Testis (tissue), 2 donors: ENCODE measurements at regions not wholly inside any gene's neighbourhood (a gene's known extent, or its start where the extent isn't known, plus 50 kb on each side); places are given as distances from the start of the nearest gene placed in this dataset.

Source experiments
- DNase-seq: peaks from one replicate; pipeline ENCODE4 v3.0.0-alpha.2; 2019
- H3K27ac ChIP-seq, 2 donors: fragments of 200-600 bp; sonication (generic); one replicate each; pipeline ENCODE4 v1.5.1; 2019
- H3K27me3 ChIP-seq: fragments of 200-600 bp; sonication (generic); one replicate; pipeline ENCODE4 v1.5.1; 2019
- H3K36me3 ChIP-seq: fragments of 200-600 bp; sonication (generic); one replicate; pipeline ENCODE4 v1.5.1; 2017; ENCODE audit warnings: low read depth; ENCODE audit errors: missing control alignments
- H3K4me1 ChIP-seq: fragments of 200-600 bp; sonication (generic); one replicate; pipeline ENCODE4 v1.5.1; 2019
- H3K4me3 ChIP-seq, 2 donors: fragments of 200-600 bp; sonication (generic); one replicate each; pipeline ENCODE4 v1.5.1; 2017 to 2019
- H3K9me3 ChIP-seq: fragments of 200-600 bp; sonication (generic); one replicate; pipeline ENCODE4 v1.5.1; 2017
- POLR2A ChIP-seq: fragments of 450-650 bp; IDR thresholded peaks from one replicate; pipeline ENCODE4 v1.6.1; 2017; ENCODE audit warnings: antibody characterized with exemption, mild to moderate bottlenecking, moderate library complexity
- WGBS, 2 donors: methylation state at CpG; one replicate each; pipeline ENCODE4 v1.1.5; 2018; 5-methylcytosine and 5-hydroxymethylcytosine counted together
- intact Hi-C: fragments of 100-400 bp; cut with DNase I; formaldehyde crosslinking; loops from one replicate; pipeline ENCODE4 v1.15.1; 2023; ENCODE audit warnings: low total_unique reads
- TF ChIP-seq, protein P1 (sequence below), 3 experiments: fragments of 450-650 bp in 2 of 3; fragments of 200-600 bp in 1 of 3; sonication (generic) in 1 of 3; IDR thresholded peaks; one replicate each; pipeline ENCODE4 v1.5.1; 2016 to 2019; ENCODE audit warnings: antibody characterized with exemption in 3 of 3, mild to moderate bottlenecking in 2 of 3, moderate library complexity in 1 of 3

GRCh38 chr5:148734518-148734917, 80.2 kb upstream of the HTR4 start:
- H3K4me3 ChIP-seq = no peak overlapping the region
- H3K27me3 ChIP-seq = no peaks in the 10 kb centered on the region
- TF ChIP-seq, protein P1, sequence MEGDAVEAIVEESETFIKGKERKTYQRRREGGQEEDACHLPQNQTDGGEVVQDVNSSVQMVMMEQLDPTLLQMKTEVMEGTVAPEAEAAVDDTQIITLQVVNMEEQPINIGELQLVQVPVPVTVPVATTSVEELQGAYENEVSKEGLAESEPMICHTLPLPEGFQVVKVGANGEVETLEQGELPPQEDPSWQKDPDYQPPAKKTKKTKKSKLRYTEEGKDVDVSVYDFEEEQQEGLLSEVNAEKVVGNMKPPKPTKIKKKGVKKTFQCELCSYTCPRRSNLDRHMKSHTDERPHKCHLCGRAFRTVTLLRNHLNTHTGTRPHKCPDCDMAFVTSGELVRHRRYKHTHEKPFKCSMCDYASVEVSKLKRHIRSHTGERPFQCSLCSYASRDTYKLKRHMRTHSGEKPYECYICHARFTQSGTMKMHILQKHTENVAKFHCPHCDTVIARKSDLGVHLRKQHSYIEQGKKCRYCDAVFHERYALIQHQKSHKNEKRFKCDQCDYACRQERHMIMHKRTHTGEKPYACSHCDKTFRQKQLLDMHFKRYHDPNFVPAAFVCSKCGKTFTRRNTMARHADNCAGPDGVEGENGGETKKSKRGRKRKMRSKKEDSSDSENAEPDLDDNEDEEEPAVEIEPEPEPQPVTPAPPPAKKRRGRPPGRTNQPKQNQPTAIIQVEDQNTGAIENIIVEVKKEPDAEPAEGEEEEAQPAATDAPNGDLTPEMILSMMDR (IDR thresholded peaks at IDR 0.05) = no peak
- no peak for TF ChIP-seq POLR2A
- no peaks in the 10 kb centered on the region for H3K36me3 ChIP-seq
- DNase-seq = no peak
- H3K27ac ChIP-seq = no peak overlapping the region
- intact Hi-C loops = loop anchor here (10.0 kb wide), 1 partner anchor 300 kb away; no protein-coding TSS in a partner anchor
- H3K9me3 ChIP-seq = no peaks in the 10 kb centered on the region
- H3K4me1 ChIP-seq = no peaks in the 10 kb centered on the region

GRCh38 chr5:148735301-148735835, 81.0 kb upstream of the HTR4 start:
- Histone ChIP-seq H3K4me3 (no peak overlapping the region), H3K27me3 (no peaks in the 10 kb centered on the region), H3K9me3 (no peaks in the 10 kb centered on the region), H3K36me3 (no peaks in the 10 kb centered on the region), H3K27ac (no peak overlapping the region), H3K4me1 (no peaks in the 10 kb centered on the region)
- 85% methylated on average over 2 of the region's 2 CpGs for WGBS, 2 donors
- no peak for DNase-seq
- TF ChIP-seq, protein P1 (IDR thresholded peaks at IDR 0.05) = no peak
- no peak for TF ChIP-seq POLR2A
- intact Hi-C loops = loop anchor here (10.0 kb wide), 1 partner anchor 299 kb away; no protein-coding TSS in a partner anchor

- Histone ChIP-seq H3K9me3 (no peaks in the 10 kb centered on the region), H3K36me3 (no peaks in the 10 kb centered on the region), H3K4me3 (no peak overlapping the region), H3K27ac (no peak overlapping the region), H3K27me3 (no peaks in the 10 kb centered on the region), H3K4me1 (no peaks in the 10 kb centered on the region)
- 93% methylated on average over 5 of the region's 5 CpGs for WGBS, 2 donors
- intact Hi-C loops = loop anchor here (10.0 kb wide), 1 partner anchor 296 kb away; no protein-coding TSS in a partner anchor
- no peak for DNase-seq
- no peak for TF ChIP-seq POLR2A
- TF ChIP-seq, protein P1 (IDR thresholded peaks at IDR 0.05) = no peak
Measured at GRCh38 chr5:148739023-148739422, 84.7 kb upstream of the HTR4 start.

DNA sequence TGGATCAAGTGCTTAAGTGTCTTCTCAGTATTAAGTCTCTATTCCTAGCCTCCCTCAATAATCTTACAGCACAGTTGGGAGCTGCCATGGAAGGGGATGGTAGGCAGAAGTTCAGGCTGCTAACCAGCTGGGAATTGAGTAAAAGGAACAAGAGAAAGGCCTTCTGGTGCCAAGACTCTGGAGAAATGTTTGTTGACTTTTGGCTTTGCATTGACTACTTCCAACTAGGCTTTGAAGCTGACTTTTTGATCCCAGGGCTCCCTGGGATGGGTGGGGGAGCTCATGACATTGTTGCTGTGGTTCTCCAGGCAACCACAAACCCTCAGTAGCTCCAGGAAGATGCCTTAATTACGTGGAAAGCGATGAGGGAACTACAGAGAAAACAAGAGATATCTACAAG, 85.2 kb upstream of the HTR4 start:
- intact Hi-C loops = loop anchor here (10.0 kb wide), 1 partner anchor 295 kb away; no protein-coding TSS in a partner anchor
- no peak for DNase-seq
- TF ChIP-seq, protein P1 (IDR thresholded peaks at IDR 0.05) = no peak
- no peak for TF ChIP-seq POLR2A
- Histone ChIP-seq H3K9me3 (no peaks in the 10 kb centered on the region), H3K4me1 (no peaks in the 10 kb centered on the region), H3K4me3 (no peak overlapping the region), H3K36me3 (no peaks in the 10 kb centered on the region), H3K27ac (no peak overlapping the region), H3K27me3 (no peaks in the 10 kb centered on the region)
- 60 to 64% methylated on average over 2 of the region's 2 CpGs for WGBS, 2 donors
